ENCODE measurements at regions not wholly inside any gene's neighbourhood (a gene's known extent, or its start where the extent isn't known, plus 50 kb on each side); places are given as distances from the start of the nearest gene placed in this dataset.

- Mint-ChIP-seq H3K27me3 (ENCODE audit: insufficient read depth) (no peaks in the 10 kb centered on the region), H3K27ac (no peak overlapping the region), H3K4me1 (ENCODE audit: low read depth) (no peaks in the 10 kb centered on the region), H3K36me3 (ENCODE audit: low read depth) (no peaks in the 10 kb centered on the region), H3K9me3 (peaks cover 14% of the 10 kb centered on the region), H3K4me3 (no peak overlapping the region)
- no peak for TF ChIP-seq CTCF (IDR thresholded peaks at IDR 0.05)
- no peak for DNase-seq
Observed at GRCh38 chr5:88555674-88556073, 287.0 kb upstream of the TMEM161B start.

GRCh38 chr5:88553986-88554385 is 285.3 kb upstream of the TMEM161B start:
- no peaks in the 10 kb centered on the region for H3K4me1 Mint-ChIP-seq (ENCODE audit: low read depth)
- peaks cover 9% of the 10 kb centered on the region for H3K9me3 Mint-ChIP-seq
- no peak overlapping the region for H3K4me3 Mint-ChIP-seq
- H3K36me3 Mint-ChIP-seq (ENCODE audit: low read depth) = no peaks in the 10 kb centered on the region
- no peak for DNase-seq
- H3K27ac Mint-ChIP-seq = no peak overlapping the region
- H3K27me3 Mint-ChIP-seq (ENCODE audit: insufficient read depth) = no peaks in the 10 kb centered on the region
- TF ChIP-seq CTCF (IDR thresholded peaks at IDR 0.05) = no peak

GRCh38 chr5:88553136-88553875 is 284.7 kb upstream of the TMEM161B start:
- H3K4me3 Mint-ChIP-seq = no peak overlapping the region
- DNase-seq = no peak
- H3K4me1 Mint-ChIP-seq (ENCODE audit: low read depth) = no peaks in the 10 kb centered on the region
- no peak overlapping the region for H3K27ac Mint-ChIP-seq
- H3K9me3 Mint-ChIP-seq = peaks cover 10% of the 10 kb centered on the region
- H3K27me3 Mint-ChIP-seq (ENCODE audit: insufficient read depth) = no peaks in the 10 kb centered on the region
- H3K36me3 Mint-ChIP-seq (ENCODE audit: low read depth) = no peaks in the 10 kb centered on the region
- no peak for TF ChIP-seq CTCF (IDR thresholded peaks at IDR 0.05)

- Mint-ChIP-seq H3K4me1 (ENCODE audit: low read depth) (no peaks in the 10 kb centered on the region), H3K27me3 (ENCODE audit: insufficient read depth) (no peaks in the 10 kb centered on the region), H3K4me3 (no peak overlapping the region), H3K36me3 (ENCODE audit: low read depth) (no peaks in the 10 kb centered on the region), H3K27ac (no peak overlapping the region), H3K9me3 (peaks cover 9% of the 10 kb centered on the region)
- no peak for DNase-seq
- TF ChIP-seq CTCF (IDR thresholded peaks at IDR 0.05) = no peak
Observed at GRCh38 chr5:88552426-88552825, 283.8 kb upstream of the TMEM161B start.

GRCh38 chr5:88551724-88552345 is 283.2 kb upstream of the TMEM161B start:
- Mint-ChIP-seq H3K27me3 (ENCODE audit: insufficient read depth) (no peaks in the 10 kb centered on the region), H3K36me3 (ENCODE audit: low read depth) (no peaks in the 10 kb centered on the region), H3K27ac (no peak overlapping the region), H3K4me3 (no peak overlapping the region), H3K9me3 (peaks cover 9% of the 10 kb centered on the region), H3K4me1 (ENCODE audit: low read depth) (no peaks in the 10 kb centered on the region)
- no peak for DNase-seq
- no peak for TF ChIP-seq CTCF (IDR thresholded peaks at IDR 0.05)
